ENCODE measurements at regions not wholly inside any gene's neighbourhood (a gene's known extent, or its start where the extent isn't known, plus 50 kb on each side); places are given as distances from the start of the nearest gene placed in this dataset.

DNA sequence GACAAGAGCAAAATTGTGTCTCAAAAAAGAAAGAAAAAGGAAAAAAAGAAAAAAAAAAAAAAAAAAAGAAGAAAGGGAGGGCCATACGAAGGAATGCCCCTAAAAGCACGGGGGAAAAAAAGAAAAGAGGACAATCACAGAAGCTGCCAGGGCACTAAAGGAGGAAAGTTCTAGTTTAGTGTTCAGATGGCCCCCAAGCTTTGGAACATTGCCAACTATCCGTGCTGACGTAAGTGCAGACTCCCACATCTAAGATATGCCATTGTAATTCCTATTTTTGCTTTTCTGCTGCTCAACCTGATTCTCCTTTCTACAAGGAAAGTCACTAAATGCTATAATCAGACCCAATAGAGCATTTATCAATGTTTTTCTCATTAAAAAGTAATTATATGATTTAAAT is 842.1 kb downstream of the KCNJ2 start:
- TF ChIP-seq, protein P1, sequence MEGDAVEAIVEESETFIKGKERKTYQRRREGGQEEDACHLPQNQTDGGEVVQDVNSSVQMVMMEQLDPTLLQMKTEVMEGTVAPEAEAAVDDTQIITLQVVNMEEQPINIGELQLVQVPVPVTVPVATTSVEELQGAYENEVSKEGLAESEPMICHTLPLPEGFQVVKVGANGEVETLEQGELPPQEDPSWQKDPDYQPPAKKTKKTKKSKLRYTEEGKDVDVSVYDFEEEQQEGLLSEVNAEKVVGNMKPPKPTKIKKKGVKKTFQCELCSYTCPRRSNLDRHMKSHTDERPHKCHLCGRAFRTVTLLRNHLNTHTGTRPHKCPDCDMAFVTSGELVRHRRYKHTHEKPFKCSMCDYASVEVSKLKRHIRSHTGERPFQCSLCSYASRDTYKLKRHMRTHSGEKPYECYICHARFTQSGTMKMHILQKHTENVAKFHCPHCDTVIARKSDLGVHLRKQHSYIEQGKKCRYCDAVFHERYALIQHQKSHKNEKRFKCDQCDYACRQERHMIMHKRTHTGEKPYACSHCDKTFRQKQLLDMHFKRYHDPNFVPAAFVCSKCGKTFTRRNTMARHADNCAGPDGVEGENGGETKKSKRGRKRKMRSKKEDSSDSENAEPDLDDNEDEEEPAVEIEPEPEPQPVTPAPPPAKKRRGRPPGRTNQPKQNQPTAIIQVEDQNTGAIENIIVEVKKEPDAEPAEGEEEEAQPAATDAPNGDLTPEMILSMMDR (IDR thresholded peaks at IDR 0.05): no peak
- TF ChIP-seq EZH2 (IDR thresholded peaks at IDR 0.05; ENCODE audit: borderline replicate concordance, insufficient read depth, low read depth, low read length, poor library complexity, severe bottlenecking): no peak
- Histone ChIP-seq H2AFZ (ENCODE audit: insufficient read depth, low read depth, low read length, poor library complexity, severe bottlenecking) (no peak overlapping the region), H3K27me3 (replicated peaks in 1 of 4; ENCODE audit: control extremely low read depth in 1 of 4, control insufficient read depth in 3 of 4, insufficient read depth in 4 of 4, low read length in 3 of 4) (no peaks in the 10 kb centered on the region), H3K4me1 (ENCODE audit: control insufficient read depth in 2 of 2, insufficient read depth in 2 of 2, low read length in 2 of 2) (no peaks in the 10 kb centered on the region), H3K9ac (ENCODE audit: low read length) (no peak overlapping the region), H3K4me2 (replicated peaks; ENCODE audit: low read depth, low read length, poor library complexity, severe bottlenecking) (no peak overlapping the region), H3K27ac (ENCODE audit: low read length in 2 of 2) (no peak overlapping the region), H3K79me2 (ENCODE audit: control insufficient read depth, insufficient read depth, low read length) (no peaks in the 10 kb centered on the region), H3K36me3 (replicated peaks in 1 of 2; ENCODE audit: control extremely low read depth in 1 of 2, control insufficient read depth in 1 of 2, extremely low read depth in 1 of 2, insufficient read depth in 2 of 2, low read length in 1 of 2) (no peaks in the 10 kb centered on the region), H3K4me3 (ENCODE audit: control extremely low read depth in 1 of 5, extremely low read depth in 1 of 5, insufficient read depth in 1 of 5, low read depth in 2 of 5, low read length in 4 of 5) (no peak overlapping the region), H3K9me3 (ENCODE audit: control extremely low read depth in 1 of 3, control insufficient read depth in 2 of 3, insufficient read depth in 1 of 3, low read length in 2 of 3) (peaks cover 0 to 13% (median 2%) of the 10 kb centered on the region in 3 donors), H4K20me1 (ENCODE audit: control insufficient read depth, insufficient read depth, low read length, poor library complexity, severe bottlenecking) (no peaks in the 10 kb centered on the region)
- no peaks in the 10 kb centered on the region for H3K27me3 Mint-ChIP-seq
- ChIA-PET CTCF (no interaction called here), POLR2A (no interaction called here)
- intact Hi-C loops (cut with micrococcal nuclease): no loop called here
- ATAC-seq (ENCODE audit: low read depth): no peak
- no peaks in the 10 kb centered on the region for H3K4me1 Mint-ChIP-seq
- no peak overlapping the region for H3K4me3 Mint-ChIP-seq
- peaks cover 2% of the 10 kb centered on the region for H3K9me3 Mint-ChIP-seq (ENCODE audit: insufficient read depth)
- WGBS (ENCODE audit: insufficient coverage): no CpG with 5 or more reads among the region's 4 CpGs
- H3K27ac Mint-ChIP-seq: no peak overlapping the region
- DNase-seq: no peak

DNA sequence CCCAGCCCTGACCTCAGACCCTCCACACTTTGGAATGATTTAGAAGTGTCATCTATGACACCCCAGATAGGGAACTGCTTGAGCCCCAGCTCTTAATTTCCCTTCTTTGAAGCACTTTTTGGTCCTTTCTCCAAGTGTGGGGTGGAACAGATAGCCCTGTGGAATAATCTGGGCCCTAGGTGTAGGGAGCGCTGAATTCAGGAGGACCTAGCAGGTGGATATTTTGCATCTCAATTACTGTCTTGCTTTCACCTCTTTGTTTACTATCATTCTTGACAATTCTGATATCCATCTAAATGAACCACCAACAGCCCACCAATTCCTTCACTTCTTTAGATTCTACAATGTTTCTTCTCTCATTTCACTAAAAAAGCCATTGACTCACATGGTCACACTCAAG is 850.4 kb downstream of the KCNJ2 start:
- H2AFZ ChIP-seq (ENCODE audit: insufficient read depth, low read depth, low read length, poor library complexity, severe bottlenecking): no peak overlapping the region
- intact Hi-C loops (cut with micrococcal nuclease): no loop called here
- no peaks in the 10 kb centered on the region for H3K4me1 ChIP-seq (ENCODE audit: control insufficient read depth in 2 of 2, insufficient read depth in 2 of 2, low read length in 2 of 2)
- no peak overlapping the region for H3K27ac ChIP-seq (ENCODE audit: low read length in 2 of 2)
- no peak overlapping the region for H3K4me2 ChIP-seq (replicated peaks; ENCODE audit: low read depth, low read length, poor library complexity, severe bottlenecking)
- CTCF ChIA-PET: no interaction called here
- POLR2A ChIA-PET: no interaction called here
- no peaks in the 10 kb centered on the region for H3K9me3 Mint-ChIP-seq (ENCODE audit: insufficient read depth)
- DNase-seq (no peak), ATAC-seq (ENCODE audit: low read depth) (no peak)
- H3K36me3 ChIP-seq (replicated peaks in 1 of 2; ENCODE audit: control extremely low read depth in 1 of 2, control insufficient read depth in 1 of 2, extremely low read depth in 1 of 2, insufficient read depth in 2 of 2, low read length in 1 of 2): no peaks in the 10 kb centered on the region
- 100% methylated on average over 1 of the region's 1 CpG for WGBS (ENCODE audit: insufficient coverage)
- no peak overlapping the region for H3K27ac Mint-ChIP-seq
- H3K4me3 Mint-ChIP-seq: no peak overlapping the region
- peaks cover 0 to 2% (median 0%) of the 10 kb centered on the region in 3 donors for H3K9me3 ChIP-seq (ENCODE audit: control extremely low read depth in 1 of 3, control insufficient read depth in 2 of 3, insufficient read depth in 1 of 3, low read length in 2 of 3)
- no peaks in the 10 kb centered on the region for H3K27me3 ChIP-seq (replicated peaks in 1 of 4; ENCODE audit: control extremely low read depth in 1 of 4, control insufficient read depth in 3 of 4, insufficient read depth in 4 of 4, low read length in 3 of 4)
- no peak overlapping the region for H3K4me3 ChIP-seq (ENCODE audit: control extremely low read depth in 1 of 5, extremely low read depth in 1 of 5, insufficient read depth in 1 of 5, low read depth in 2 of 5, low read length in 4 of 5)
- TF ChIP-seq, protein P1 (IDR thresholded peaks at IDR 0.05): no peak
- no peak for TF ChIP-seq EZH2 (IDR thresholded peaks at IDR 0.05; ENCODE audit: borderline replicate concordance, insufficient read depth, low read depth, low read length, poor library complexity, severe bottlenecking)
- H3K4me1 Mint-ChIP-seq: no peaks in the 10 kb centered on the region
- H3K79me2 ChIP-seq (ENCODE audit: control insufficient read depth, insufficient read depth, low read length): no peaks in the 10 kb centered on the region
- H3K9ac ChIP-seq (ENCODE audit: low read length): no peak overlapping the region
- H3K27me3 Mint-ChIP-seq: no peaks in the 10 kb centered on the region
- no peaks in the 10 kb centered on the region for H4K20me1 ChIP-seq (ENCODE audit: control insufficient read depth, insufficient read depth, low read length, poor library complexity, severe bottlenecking)

All from B cell (primary cell).